K562 (cell line): ENCODE measurements at regions not wholly inside any gene's neighbourhood (a gene's known extent, or its start where the extent isn't known, plus 50 kb on each side); places are given as distances from the start of the nearest gene placed in this dataset.

Experiments
- TF ChIP-seq, protein P1 (sequence below): fragments of 200-800 bp; sonication (Bioruptor generic); IDR thresholded peaks from 2 replicates; pipeline ENCODE4 v1.6.1; 2016; ENCODE audit warnings: missing genetic modification characterization, missing compliant biosample characterization
- TF ChIP-seq, protein P2 (sequence below), 2 experiments: fragments of 450-650 bp; IDR thresholded peaks; 2 replicates each; pipeline ENCODE4 v1.6.1; 2016; ENCODE audit warnings: mild to moderate bottlenecking in 2 of 2, borderline replicate concordance in 1 of 2, low read depth in 1 of 2, moderate library complexity in 1 of 2

GRCh38 chr13:21282065-21282464 lies 105.6 kb downstream of the MRPL57 start (continued):
- TF ChIP-seq, protein P1, sequence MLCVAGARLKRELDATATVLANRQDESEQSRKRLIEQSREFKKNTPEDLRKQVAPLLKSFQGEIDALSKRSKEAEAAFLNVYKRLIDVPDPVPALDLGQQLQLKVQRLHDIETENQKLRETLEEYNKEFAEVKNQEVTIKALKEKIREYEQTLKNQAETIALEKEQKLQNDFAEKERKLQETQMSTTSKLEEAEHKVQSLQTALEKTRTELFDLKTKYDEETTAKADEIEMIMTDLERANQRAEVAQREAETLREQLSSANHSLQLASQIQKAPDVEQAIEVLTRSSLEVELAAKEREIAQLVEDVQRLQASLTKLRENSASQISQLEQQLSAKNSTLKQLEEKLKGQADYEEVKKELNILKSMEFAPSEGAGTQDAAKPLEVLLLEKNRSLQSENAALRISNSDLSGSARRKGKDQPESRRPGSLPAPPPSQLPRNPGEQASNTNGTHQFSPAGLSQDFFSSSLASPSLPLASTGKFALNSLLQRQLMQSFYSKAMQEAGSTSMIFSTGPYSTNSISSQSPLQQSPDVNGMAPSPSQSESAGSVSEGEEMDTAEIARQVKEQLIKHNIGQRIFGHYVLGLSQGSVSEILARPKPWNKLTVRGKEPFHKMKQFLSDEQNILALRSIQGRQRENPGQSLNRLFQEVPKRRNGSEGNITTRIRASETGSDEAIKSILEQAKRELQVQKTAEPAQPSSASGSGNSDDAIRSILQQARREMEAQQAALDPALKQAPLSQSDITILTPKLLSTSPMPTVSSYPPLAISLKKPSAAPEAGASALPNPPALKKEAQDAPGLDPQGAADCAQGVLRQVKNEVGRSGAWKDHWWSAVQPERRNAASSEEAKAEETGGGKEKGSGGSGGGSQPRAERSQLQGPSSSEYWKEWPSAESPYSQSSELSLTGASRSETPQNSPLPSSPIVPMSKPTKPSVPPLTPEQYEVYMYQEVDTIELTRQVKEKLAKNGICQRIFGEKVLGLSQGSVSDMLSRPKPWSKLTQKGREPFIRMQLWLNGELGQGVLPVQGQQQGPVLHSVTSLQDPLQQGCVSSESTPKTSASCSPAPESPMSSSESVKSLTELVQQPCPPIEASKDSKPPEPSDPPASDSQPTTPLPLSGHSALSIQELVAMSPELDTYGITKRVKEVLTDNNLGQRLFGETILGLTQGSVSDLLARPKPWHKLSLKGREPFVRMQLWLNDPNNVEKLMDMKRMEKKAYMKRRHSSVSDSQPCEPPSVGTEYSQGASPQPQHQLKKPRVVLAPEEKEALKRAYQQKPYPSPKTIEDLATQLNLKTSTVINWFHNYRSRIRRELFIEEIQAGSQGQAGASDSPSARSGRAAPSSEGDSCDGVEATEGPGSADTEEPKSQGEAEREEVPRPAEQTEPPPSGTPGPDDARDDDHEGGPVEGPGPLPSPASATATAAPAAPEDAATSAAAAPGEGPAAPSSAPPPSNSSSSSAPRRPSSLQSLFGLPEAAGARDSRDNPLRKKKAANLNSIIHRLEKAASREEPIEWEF (CRISPR knock-in tag) = no peak
- TF ChIP-seq, protein P2, sequence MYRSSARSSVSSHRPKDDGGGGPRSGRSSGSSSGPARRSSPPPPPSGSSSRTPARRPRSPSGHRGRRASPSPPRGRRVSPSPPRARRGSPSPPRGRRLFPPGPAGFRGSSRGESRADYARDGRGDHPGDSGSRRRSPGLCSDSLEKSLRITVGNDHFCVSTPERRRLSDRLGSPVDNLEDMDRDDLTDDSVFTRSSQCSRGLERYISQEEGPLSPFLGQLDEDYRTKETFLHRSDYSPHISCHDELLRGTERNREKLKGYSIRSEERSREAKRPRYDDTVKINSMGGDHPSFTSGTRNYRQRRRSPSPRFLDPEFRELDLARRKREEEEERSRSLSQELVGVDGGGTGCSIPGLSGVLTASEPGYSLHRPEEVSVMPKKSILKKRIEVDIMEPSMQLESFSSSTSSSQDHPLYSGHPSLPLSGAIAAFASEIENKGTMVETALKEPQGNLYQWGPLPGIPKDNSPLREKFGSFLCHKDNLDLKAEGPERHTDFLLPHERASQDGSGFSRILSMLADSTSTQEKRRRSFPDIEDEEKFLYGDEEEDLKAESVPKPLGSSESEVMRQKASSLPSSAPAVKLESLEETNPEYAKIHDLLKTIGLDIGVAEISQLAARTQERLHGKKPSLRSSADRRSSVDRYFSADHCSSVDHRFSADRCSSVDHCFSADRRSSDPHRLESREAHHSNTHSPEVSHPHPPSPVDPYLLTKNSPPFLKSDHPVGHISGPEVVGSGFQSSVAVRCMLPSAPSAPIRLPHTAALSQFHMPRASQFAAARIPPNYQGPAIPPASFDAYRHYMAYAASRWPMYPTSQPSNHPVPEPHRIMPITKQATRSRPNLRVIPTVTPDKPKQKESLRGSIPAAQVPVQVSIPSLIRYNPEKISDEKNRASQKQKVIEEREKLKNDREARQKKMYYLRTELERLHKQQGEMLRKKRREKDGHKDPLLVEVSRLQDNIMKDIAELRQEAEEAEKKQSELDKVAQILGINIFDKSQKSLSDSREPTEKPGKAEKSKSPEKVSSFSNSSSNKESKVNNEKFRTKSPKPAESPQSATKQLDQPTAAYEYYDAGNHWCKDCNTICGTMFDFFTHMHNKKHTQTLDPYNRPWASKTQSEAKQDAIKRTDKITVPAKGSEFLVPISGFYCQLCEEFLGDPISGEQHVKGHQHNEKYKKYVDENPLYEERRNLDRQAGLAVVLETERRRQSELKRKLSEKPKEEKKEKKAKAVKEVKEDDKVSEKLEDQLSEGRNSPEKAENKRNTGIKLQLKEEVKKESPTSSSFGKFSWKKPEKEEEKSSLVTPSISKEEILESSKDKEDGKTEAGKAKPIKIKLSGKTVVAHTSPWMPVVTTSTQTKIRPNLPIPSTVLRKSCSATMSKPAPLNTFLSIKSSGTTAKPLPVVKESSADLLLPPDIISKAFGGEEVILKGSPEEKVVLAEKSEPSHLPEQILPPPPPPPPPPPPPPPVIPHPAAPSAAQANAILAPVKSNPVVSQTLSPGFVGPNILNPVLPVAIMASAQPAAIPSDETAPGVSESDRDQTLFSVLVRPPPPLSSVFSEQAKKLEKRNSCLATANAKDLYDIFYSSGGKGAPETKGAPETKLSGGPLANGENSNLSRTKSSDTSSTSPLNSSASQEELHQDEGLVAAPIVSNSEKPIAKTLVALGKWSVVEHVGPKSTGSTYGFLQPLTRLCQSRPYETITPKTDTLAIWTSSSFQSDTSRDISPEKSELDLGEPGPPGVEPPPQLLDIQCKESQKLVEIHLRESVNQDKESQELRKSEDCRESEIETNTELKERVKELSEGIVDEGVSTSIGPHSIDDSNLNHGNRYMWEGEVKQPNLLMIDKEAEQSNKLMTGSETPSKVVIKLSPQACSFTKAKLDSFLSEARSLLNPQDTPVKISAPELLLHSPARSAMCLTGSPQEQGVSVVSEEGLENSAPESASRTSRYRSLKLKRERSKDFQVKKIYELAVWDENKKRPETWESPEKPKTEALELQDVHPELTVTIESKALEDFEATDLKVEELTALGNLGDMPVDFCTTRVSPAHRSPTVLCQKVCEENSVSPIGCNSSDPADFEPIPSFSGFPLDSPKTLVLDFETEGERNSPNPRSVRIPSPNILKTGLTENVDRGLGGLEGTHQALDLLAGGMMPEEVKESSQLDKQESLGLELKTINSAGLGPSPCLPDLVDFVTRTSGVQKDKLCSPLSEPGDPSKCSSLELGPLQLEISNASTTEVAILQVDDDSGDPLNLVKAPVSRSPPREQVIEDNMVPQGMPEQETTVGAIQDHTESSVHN (IDR thresholded peaks at IDR 0.05; ENCODE audit: borderline replicate concordance in 1 of 2, low read depth in 1 of 2) = no peak
